ENCODE measurements at regions not wholly inside any gene's neighbourhood (a gene's known extent, or its start where the extent isn't known, plus 50 kb on each side); places are given as distances from the start of the nearest gene placed in this dataset.
A peak's percentile ranks its signal among the peaks of the same experiment; 100 is the strongest.

- Histone ChIP-seq H3K36me3 (ENCODE audit: low read depth) (no peaks in the 10 kb centered on the region), H2AFZ (no peak overlapping the region), H3K4me2 (peak overlapping the region; percentile 34), H3K9me2 (ENCODE audit: insufficient read depth) (no peaks in the 10 kb centered on the region; the same call in 1 of the 2 replicates), H3K79me2 (ENCODE audit: low read depth) (no peaks in the 10 kb centered on the region), H3K4me3 (no peak overlapping the region), H3K4me1 (replicated peaks; ENCODE audit: insufficient read depth) (peaks cover 21% of the 10 kb centered on the region), H4K20me1 (ENCODE audit: insufficient read depth) (no peaks in the 10 kb centered on the region), H3K9me3 (ENCODE audit: insufficient read depth, low read depth) (no peaks in the 10 kb centered on the region), H3K27ac (no peak overlapping the region), H3K27me3 (ENCODE audit: insufficient read depth, low read depth) (no peaks in the 10 kb centered on the region), H3F3A (ENCODE audit: insufficient read depth, low read depth) (peaks cover 10% of the 10 kb centered on the region)
- DNase-seq: peak; percentile 8 to 86
- no peak for TF ChIP-seq EZH2 (IDR thresholded peaks at IDR 0.05; ENCODE audit: low read depth)
- TF ChIP-seq CTCF (conservative IDR thresholded peaks at IDR 0.05): no peak
- intact Hi-C loops (cut with micrococcal nuclease; ENCODE audit: unreplicated experiment): no loop called here
- CTCF ChIA-PET: no interaction called here
- POLR2A ChIA-PET (ENCODE audit: unreplicated experiment): no interaction called here
- no TSS peak for BruUV-seq (replicated peaks)
Measured at GRCh38 chr2:52881606-52882005, 886.0 kb upstream of the CHAC2 start.

- Histone ChIP-seq H3K9me2 (ENCODE audit: insufficient read depth) (no peaks in the 10 kb centered on the region; the same call in 1 of the 2 replicates), H3K79me2 (ENCODE audit: low read depth) (no peaks in the 10 kb centered on the region), H3K27ac (no peak overlapping the region), H3K4me1 (replicated peaks; ENCODE audit: insufficient read depth) (peaks cover 21% of the 10 kb centered on the region), H3K4me3 (no peak overlapping the region), H4K20me1 (ENCODE audit: insufficient read depth) (no peaks in the 10 kb centered on the region), H3K4me2 (no peak overlapping the region), H3K9me3 (ENCODE audit: insufficient read depth, low read depth) (no peaks in the 10 kb centered on the region), H2AFZ (no peak overlapping the region), H3K36me3 (ENCODE audit: low read depth) (no peaks in the 10 kb centered on the region), H3K27me3 (ENCODE audit: insufficient read depth, low read depth) (no peaks in the 10 kb centered on the region), H3F3A (ENCODE audit: insufficient read depth, low read depth) (peaks cover 10% of the 10 kb centered on the region)
- BruUV-seq (replicated peaks): no TSS peak
- TF ChIP-seq CTCF (conservative IDR thresholded peaks at IDR 0.05) (no peak), EZH2 (IDR thresholded peaks at IDR 0.05; ENCODE audit: low read depth) (no peak)
- CTCF ChIA-PET: no interaction called here
- POLR2A ChIA-PET (ENCODE audit: unreplicated experiment): no interaction called here
- intact Hi-C loops (cut with micrococcal nuclease; ENCODE audit: unreplicated experiment): no loop called here
- DNase-seq: no peak
Measured at GRCh38 chr2:52880872-52881271, 886.7 kb upstream of the CHAC2 start.

- H3K36me3 ChIP-seq (ENCODE audit: low read depth): no peaks in the 10 kb centered on the region
- ChIA-PET POLR2A (ENCODE audit: unreplicated experiment) (no interaction called here), CTCF (no interaction called here)
- H3K4me3 ChIP-seq: no peak overlapping the region
- H3K9me3 ChIP-seq (ENCODE audit: insufficient read depth, low read depth): no peaks in the 10 kb centered on the region
- H4K20me1 ChIP-seq (ENCODE audit: insufficient read depth): no peaks in the 10 kb centered on the region
- H2AFZ ChIP-seq: no peak overlapping the region
- H3K4me1 ChIP-seq (replicated peaks; ENCODE audit: insufficient read depth): peaks cover 21% of the 10 kb centered on the region
- no peak overlapping the region for H3K4me2 ChIP-seq
- H3K9me2 ChIP-seq (ENCODE audit: insufficient read depth): no peaks in the 10 kb centered on the region; the same call in 1 of the 2 replicates
- intact Hi-C loops (cut with micrococcal nuclease; ENCODE audit: unreplicated experiment): no loop called here
- TF ChIP-seq CTCF (conservative IDR thresholded peaks at IDR 0.05) (no peak), EZH2 (IDR thresholded peaks at IDR 0.05; ENCODE audit: low read depth) (no peak)
- H3K79me2 ChIP-seq (ENCODE audit: low read depth): no peaks in the 10 kb centered on the region
- no peaks in the 10 kb centered on the region for H3K27me3 ChIP-seq (ENCODE audit: insufficient read depth, low read depth)
- DNase-seq: no peak
- no TSS peak for BruUV-seq (replicated peaks)
- no peak overlapping the region for H3K27ac ChIP-seq
- peaks cover 10% of the 10 kb centered on the region for H3F3A ChIP-seq (ENCODE audit: insufficient read depth, low read depth)
Measured at GRCh38 chr2:52879561-52879960, 888.0 kb upstream of the CHAC2 start.

Data from PC-9 (cell line).